CD4-positive, alpha-beta T cell treated with Interferon gamma for 1 hour (primary cell): ENCODE measurements at regions not wholly inside any gene's neighbourhood (a gene's known extent, or its start where the extent isn't known, plus 50 kb on each side); places are given as distances from the start of the nearest gene placed in this dataset.

Source experiments
- DNase-seq: peaks from one replicate; pipeline ENCODE4 v3.0.0-alpha.2; 2020

DNA sequence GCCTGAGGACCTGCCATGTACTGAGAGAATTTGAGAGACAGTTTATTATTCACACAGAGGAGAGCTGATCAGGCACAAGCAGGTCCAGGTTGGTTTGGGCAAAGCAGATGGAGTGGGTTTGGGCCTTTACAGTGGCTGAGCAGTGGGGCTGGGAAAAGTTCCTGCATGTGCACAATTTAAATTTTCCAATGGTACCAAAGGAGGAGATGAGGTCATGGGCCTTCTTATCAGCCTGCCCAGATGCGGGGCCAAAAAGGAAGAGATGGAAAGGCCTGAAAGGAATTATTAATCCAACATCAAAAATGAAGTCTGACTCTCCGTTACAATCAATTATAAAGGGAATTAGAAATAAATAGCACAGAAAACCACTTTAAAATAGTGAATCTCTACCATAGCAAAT is 367.6 kb downstream of the TMEM135 start:
- no peak for DNase-seq

GRCh38 chr11:87401653-87402052 is 363.9 kb downstream of the TMEM135 start:
- no peak for DNase-seq

DNA sequence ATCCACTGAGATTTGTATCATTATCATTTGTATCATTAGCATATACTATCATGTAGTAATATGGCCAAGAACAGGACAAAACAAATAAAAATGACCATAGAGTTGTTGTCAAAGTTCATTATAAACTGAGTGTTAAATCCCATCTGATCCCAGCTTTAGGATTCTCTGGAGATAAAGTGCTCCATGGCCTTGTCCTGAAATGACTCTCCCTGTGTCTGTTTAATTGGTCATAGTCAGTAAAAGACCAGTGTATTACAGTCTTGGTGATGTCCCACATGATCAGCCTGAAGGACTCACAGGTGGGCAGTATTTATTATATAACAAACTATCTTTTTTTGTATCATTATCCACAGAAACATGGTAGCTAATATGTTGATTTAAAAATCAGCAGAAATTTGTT is 361.6 kb downstream of the TMEM135 start:
- no peak for DNase-seq

DNA sequence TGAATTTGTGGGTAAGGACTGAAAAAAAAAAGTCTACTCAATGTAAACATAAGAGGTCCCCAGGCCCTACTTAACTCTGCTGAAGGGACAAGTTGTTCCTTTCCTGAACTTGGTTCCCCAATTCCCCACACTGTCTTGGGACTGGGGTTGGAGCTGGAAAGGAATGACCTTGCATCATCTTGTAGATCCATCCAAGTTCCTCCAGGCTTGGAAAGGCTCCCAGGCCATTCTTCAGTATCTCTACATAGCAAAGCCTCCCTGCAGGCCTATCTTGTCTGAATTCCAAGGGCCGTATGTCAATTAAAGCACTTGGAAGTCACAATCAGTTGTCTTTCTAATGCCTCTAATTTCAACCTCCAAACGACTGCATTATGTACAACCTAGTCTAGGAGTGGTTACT is 361.2 kb downstream of the TMEM135 start:
- no peak for DNase-seq

- no peak for DNase-seq
Measured at GRCh38 chr11:87397011-87397865, 359.5 kb downstream of the TMEM135 start.

GRCh38 chr11:87394924-87395323 is 357.2 kb downstream of the TMEM135 start:
- no peak for DNase-seq

- no peak for DNase-seq
Measured at GRCh38 chr11:87392665-87393064, 354.9 kb downstream of the TMEM135 start.

DNA sequence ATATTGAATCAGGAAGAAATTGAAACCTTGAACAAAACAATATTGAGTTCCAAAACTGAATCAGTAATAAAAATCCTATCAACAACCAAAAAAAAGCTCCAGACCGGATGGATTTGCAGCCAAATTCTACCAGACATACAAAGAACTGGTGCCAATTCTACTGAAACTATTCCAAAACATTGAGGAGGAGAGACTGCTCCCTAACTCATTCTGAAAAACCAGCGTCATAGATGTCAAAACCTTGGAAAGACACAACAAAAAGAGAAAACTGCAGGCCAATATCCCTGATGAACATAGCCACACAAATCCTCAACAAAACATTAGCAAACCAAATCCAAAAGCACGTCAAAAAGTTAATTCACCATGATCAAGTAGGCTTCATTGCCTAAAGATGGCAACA is 353.8 kb downstream of the TMEM135 start:
- DNase-seq, result no peak

- DNase-seq, result no peak
Measured at GRCh38 chr11:87384078-87384729, 346.5 kb downstream of the TMEM135 start.

- DNase-seq, result no peak
Measured at GRCh38 chr11:87374038-87374807, 336.5 kb downstream of the TMEM135 start.
